Activated B cell treated with CpG ODN at 0.5 μM for 24 hours (primary cell): ENCODE measurements at regions not wholly inside any gene's neighbourhood (a gene's known extent, or its start where the extent isn't known, plus 50 kb on each side); places are given as distances from the start of the nearest gene placed in this dataset.

Experiments used
- ATAC-seq: fragments of 200-7000 bp; cut with Tn5 transposase; one replicate; pipeline ENCODE4 v1.10.0; 2021; ENCODE audit warnings: low read depth, mild to moderate bottlenecking, moderate library complexity
- CTCF ChIA-PET: fragments of 350-600 bp; sonication (Branson Sonifier 250); formaldehyde crosslinking; loops from one replicate; lab custom pipeline; 2021; ENCODE audit warnings: antibody characterized with exemption; lab: Charles Lee
- POLR2A ChIA-PET: fragments of 350-600 bp; sonication (Branson Sonifier 250); formaldehyde crosslinking; loops from one replicate; lab custom pipeline; 2021; ENCODE audit warnings: antibody characterized with exemption; lab: Charles Lee
- DNase-seq: peaks from one replicate; pipeline ENCODE4 v3.0.0; 2022
- H3K27ac Mint-ChIP-seq: one replicate; pipeline ENCODE4 v1.8.0; 2020; ENCODE audit warnings: mixed read lengths
- H3K27me3 Mint-ChIP-seq: one replicate; pipeline ENCODE4 v1.8.0; 2021; ENCODE audit warnings: mixed read lengths
- H3K36me3 Mint-ChIP-seq: one replicate; pipeline ENCODE4 v1.8.0; 2021; ENCODE audit warnings: low read depth, mixed read lengths
- H3K4me1 Mint-ChIP-seq: one replicate; pipeline ENCODE4 v1.8.0; 2021; ENCODE audit warnings: mixed read lengths
- H3K4me3 Mint-ChIP-seq: one replicate; pipeline ENCODE4 v1.8.0; 2020; ENCODE audit warnings: mild to moderate bottlenecking, mixed read lengths
- H3K9me3 Mint-ChIP-seq: one replicate; pipeline ENCODE4 v1.8.0; 2020; ENCODE audit warnings: mixed read lengths
- CTCF ChIP-seq: fragments of 200-600 bp; IDR thresholded peaks from one replicate; pipeline ENCODE4 v1.8.0; 2022; ENCODE audit warnings: antibody characterized with exemption, mild to moderate bottlenecking
- intact Hi-C: fragments of 100-400 bp; cut with micrococcal nuclease; formaldehyde crosslinking; loops from one replicate; pipeline ENCODE4 v1.15.1; 2024

GRCh38 chr9:95791286-95791685, 84.2 kb upstream of the ERCC6L2 start:
- no peaks in the 10 kb centered on the region for H3K9me3 Mint-ChIP-seq
- no peak for TF ChIP-seq CTCF
- ChIA-PET CTCF (no interaction called here), POLR2A (no interaction called here)
- H3K36me3 Mint-ChIP-seq: no peaks in the 10 kb centered on the region
- peaks cover 13% of the 10 kb centered on the region for H3K27me3 Mint-ChIP-seq
- DNase-seq (no peak), ATAC-seq (no peak)
- no peak overlapping the region for H3K27ac Mint-ChIP-seq
- intact Hi-C loops: no loop called here
- no peaks in the 10 kb centered on the region for H3K4me1 Mint-ChIP-seq
- no peak overlapping the region for H3K4me3 Mint-ChIP-seq

- DNase-seq (no peak), ATAC-seq (no peak)
- ChIA-PET POLR2A (no interaction called here), CTCF (no interaction called here)
- no peak for TF ChIP-seq CTCF
- H3K36me3 Mint-ChIP-seq: no peaks in the 10 kb centered on the region
- intact Hi-C loops: no loop called here
- no peak overlapping the region for H3K4me3 Mint-ChIP-seq
- peaks cover 11% of the 10 kb centered on the region for H3K27me3 Mint-ChIP-seq
- H3K4me1 Mint-ChIP-seq: no peaks in the 10 kb centered on the region
- no peaks in the 10 kb centered on the region for H3K9me3 Mint-ChIP-seq
- no peak overlapping the region for H3K27ac Mint-ChIP-seq
Observed at GRCh38 chr9:95788521-95788991, 86.9 kb upstream of the ERCC6L2 start.

GRCh38 chr9:95788021-95788420, 87.5 kb upstream of the ERCC6L2 start:
- no peak overlapping the region for H3K27ac Mint-ChIP-seq
- H3K36me3 Mint-ChIP-seq: no peaks in the 10 kb centered on the region
- ATAC-seq (no peak), DNase-seq (no peak)
- no peak for TF ChIP-seq CTCF
- H3K27me3 Mint-ChIP-seq: peaks cover 10% of the 10 kb centered on the region
- no peaks in the 10 kb centered on the region for H3K4me1 Mint-ChIP-seq
- ChIA-PET CTCF (no interaction called here), POLR2A (no interaction called here)
- no peak overlapping the region for H3K4me3 Mint-ChIP-seq
- intact Hi-C loops: no loop called here
- no peaks in the 10 kb centered on the region for H3K9me3 Mint-ChIP-seq

GRCh38 chr9:95785209-95785608, 90.3 kb upstream of the ERCC6L2 start:
- intact Hi-C loops: no loop called here
- no peak overlapping the region for H3K4me3 Mint-ChIP-seq
- DNase-seq (no peak), ATAC-seq (no peak)
- ChIA-PET POLR2A (no interaction called here), CTCF (no interaction called here)
- no peaks in the 10 kb centered on the region for H3K9me3 Mint-ChIP-seq
- H3K36me3 Mint-ChIP-seq: no peaks in the 10 kb centered on the region
- H3K27me3 Mint-ChIP-seq: peaks cover 5% of the 10 kb centered on the region
- TF ChIP-seq CTCF: no peak
- H3K27ac Mint-ChIP-seq: no peak overlapping the region
- no peaks in the 10 kb centered on the region for H3K4me1 Mint-ChIP-seq

GRCh38 chr9:95784318-95784717, 91.2 kb upstream of the ERCC6L2 start:
- ChIA-PET CTCF (no interaction called here), POLR2A (no interaction called here)
- Mint-ChIP-seq H3K27me3 (peaks cover 3% of the 10 kb centered on the region), H3K9me3 (no peaks in the 10 kb centered on the region), H3K4me3 (no peak overlapping the region), H3K36me3 (no peaks in the 10 kb centered on the region), H3K4me1 (no peaks in the 10 kb centered on the region), H3K27ac (no peak overlapping the region)
- TF ChIP-seq CTCF: no peak
- ATAC-seq (no peak), DNase-seq (no peak)
- intact Hi-C loops: no loop called here
